HCT116 (cell line): ENCODE measurements at regions not wholly inside any gene's neighbourhood (a gene's known extent, or its start where the extent isn't known, plus 50 kb on each side); places are given as distances from the start of the nearest gene placed in this dataset.

ENCODE experiments used
- ATAC-seq: fragments of 200-7000 bp; cut with Tn5 transposase; 2 replicates; pipeline ENCODE4 v1.9.1; 2020; ENCODE audit warnings: mild to moderate bottlenecking, moderate library complexity
- BruUV-seq: library from RNA; stranded (reverse); fragments of 400-500 nt; replicated peaks from 2 replicates; lab custom pipeline; 2021; lab: Mats Ljungman, UMichigan
- CTCF ChIA-PET: fragments of 300-600 bp; sonication (Branson Sonifier 250); formaldehyde crosslinking; loops from one replicate; lab custom pipeline; 2021; ENCODE audit warnings: antibody characterized with exemption; lab: Charles Lee
- POLR2A ChIA-PET: fragments of 300-600, 350-600 bp; sonication (Branson Sonifier 250); formaldehyde crosslinking; loops from one replicate; lab custom pipeline; 2021; ENCODE audit warnings: antibody characterized with exemption; lab: Charles Lee
- RAD21 ChIA-PET, 2 experiments: fragments of 300-600 bp; sonication (Branson Sonifier 250); formaldehyde crosslinking; loops; one replicate each; lab custom pipeline; 2023; ENCODE audit warnings: low total read pairs in 2 of 2; ENCODE audit not compliant: uncharacterized antibody in 2 of 2, unreplicated experiment in 2 of 2, low non-redundant PET in 1 of 2; lab: Charles Lee
- DNase-seq: peaks from one replicate; pipeline ENCODE4 v3.0.0-alpha.2; 2010; ENCODE audit warnings: low read depth, low spot score
- H2AFZ ChIP-seq: fragments of 200-600 bp; shearing (Covaris generic), sonication (generic); 2 replicates; pipeline ENCODE4 v1.6.1; 2017; ENCODE audit warnings: low read depth, mixed run types, mixed read lengths, antibody characterized with exemption, low read length; ENCODE audit not compliant: poor library complexity, severe bottlenecking
- H3K27ac ChIP-seq: 2 replicates; pipeline ENCODE4 v1.5.1; 2012; ENCODE audit warnings: low read depth, low read length
- H3K27me3 ChIP-seq: fragments of 200-600 bp; sonication (generic); 2 replicates; pipeline ENCODE4 v1.6.1; 2016; ENCODE audit warnings: mixed run types, low read length, mixed read lengths; ENCODE audit not compliant: insufficient read depth
- H3K36me3 ChIP-seq, 2 experiments: fragments of 200-500 bp in 1 of 2; fragments of 200-600 bp in 1 of 2; sonication (Bioruptor generic) in 1 of 2; sonication (generic) in 1 of 2; 2 replicates each; pipeline versions ENCODE4 v1.5.1 to v1.6.1; 2014 to 2016; ENCODE audit warnings: low read length in 2 of 2, inconsistent platforms in 1 of 2, mixed read lengths in 1 of 2, mixed run types in 1 of 2; ENCODE audit not compliant: insufficient read depth in 2 of 2, control insufficient read depth in 1 of 2
- H3K4me1 ChIP-seq, 2 experiments: fragments of 200-600 bp in 1 of 2; sonication (generic) in 1 of 2; 2 replicates each; pipeline versions ENCODE4 v1.5.1 to v1.6.1; 2012 to 2017; ENCODE audit warnings: low read length in 2 of 2, inconsistent platforms in 1 of 2, mild to moderate bottlenecking in 1 of 2, mixed read lengths in 1 of 2, mixed run types in 1 of 2, moderate library complexity in 1 of 2; ENCODE audit not compliant: insufficient read depth in 2 of 2, control insufficient read depth in 1 of 2
- H3K4me2 ChIP-seq: fragments of 200-600 bp; sonication (generic); 2 replicates; pipeline ENCODE4 v1.6.1; 2017; ENCODE audit warnings: mixed run types, low read length, mixed read lengths
- H3K4me3 ChIP-seq, 2 experiments: fragments of 200-600 bp in 1 of 2; sonication (generic) in 1 of 2; replicated peaks in 1 of 2; 2 replicates each; pipeline ENCODE4 v1.5.1; 2011 to 2016; ENCODE audit warnings: low read length in 2 of 2, control low read depth in 1 of 2, low read depth in 1 of 2, mild to moderate bottlenecking in 1 of 2, mixed read lengths in 1 of 2, mixed run types in 1 of 2
- H3K79me2 ChIP-seq: fragments of 200-600 bp; sonication (generic); 2 replicates; pipeline ENCODE4 v1.6.1; 2017; ENCODE audit warnings: mild to moderate bottlenecking, mixed run types, low read length, moderate library complexity, mixed read lengths; ENCODE audit not compliant: insufficient read depth
- H3K9ac ChIP-seq: fragments of 200-600 bp; sonication (generic); 2 replicates; pipeline ENCODE4 v1.6.1; 2016; ENCODE audit warnings: low read length, mixed read lengths
- H3K9me2 ChIP-seq: fragments of 200-600 bp; sonication (generic), shearing (Covaris generic); 2 replicates; pipeline ENCODE4 v1.6.1; 2017; ENCODE audit warnings: mixed run types, mild to moderate bottlenecking, moderate library complexity; ENCODE audit not compliant: insufficient read depth
- H3K9me3 ChIP-seq, 2 experiments: fragments of 200-500 bp in 1 of 2; fragments of 200-600 bp in 1 of 2; sonication (Bioruptor generic) in 1 of 2; sonication (generic) in 1 of 2; 2 replicates each; pipeline ENCODE4 v1.6.1; 2014 to 2017; ENCODE audit warnings: low read length in 2 of 2, mixed read lengths in 2 of 2, inconsistent platforms in 1 of 2, low read depth in 1 of 2, mild to moderate bottlenecking in 1 of 2, mixed run types in 1 of 2, moderate library complexity in 1 of 2; ENCODE audit not compliant: control insufficient read depth in 1 of 2, insufficient read depth in 1 of 2
- H4K20me1 ChIP-seq: fragments of 200-600 bp; sonication (generic), shearing (Covaris generic); 2 replicates; pipeline ENCODE4 v1.6.1; 2017; ENCODE audit warnings: mixed run types, mild to moderate bottlenecking, moderate library complexity; ENCODE audit not compliant: insufficient read depth
- CBX3 ChIP-seq: IDR thresholded peaks from 2 replicates; pipeline ENCODE4 v1.6.1; 2012; ENCODE audit warnings: low read depth
- CEBPB ChIP-seq: IDR thresholded peaks from 2 replicates; pipeline ENCODE4 v1.6.1; 2012; ENCODE audit warnings: low read depth
- EGR1 ChIP-seq: IDR thresholded peaks from 2 replicates; pipeline ENCODE4 v1.6.1; 2012; ENCODE audit warnings: low read depth
- ELF1 ChIP-seq: IDR thresholded peaks from 2 replicates; pipeline ENCODE4 v1.6.1; 2012; ENCODE audit warnings: low read depth, borderline replicate concordance
- EZH2 ChIP-seq: fragments of 200-600 bp; sonication (generic); IDR thresholded peaks from 2 replicates; pipeline ENCODE4 v1.6.1; 2017; ENCODE audit warnings: antibody characterized with exemption, mixed run types
- EZH2phosphoT487 ChIP-seq: fragments of 200-600 bp; IDR thresholded peaks from 2 replicates; pipeline ENCODE4 v1.6.1; 2018; ENCODE audit warnings: antibody characterized with exemption, borderline replicate concordance
- FOSL1 ChIP-seq: IDR thresholded peaks from 2 replicates; pipeline ENCODE4 v1.6.1; 2012; ENCODE audit warnings: low read depth
- MAX ChIP-seq: IDR thresholded peaks from 2 replicates; pipeline ENCODE4 v1.6.1; 2012
- POLR2A ChIP-seq: IDR thresholded peaks from 2 replicates; pipeline ENCODE4 v1.7.0; 2011; ENCODE audit warnings: borderline replicate concordance; ENCODE audit not compliant: insufficient read depth, insufficient read length; ENCODE audit errors: extremely low read depth
- POLR2AphosphoS5 ChIP-seq: IDR thresholded peaks from 2 replicates; pipeline ENCODE4 v1.6.1; 2011; ENCODE audit warnings: mild to moderate bottlenecking, low read depth, low read length, moderate library complexity
- SIN3A ChIP-seq: IDR thresholded peaks from 2 replicates; pipeline ENCODE4 v1.6.1; 2012; ENCODE audit warnings: low read depth
- SP1 ChIP-seq: IDR thresholded peaks from 2 replicates; pipeline ENCODE4 v1.6.1; 2012; ENCODE audit warnings: low read depth
- SRF ChIP-seq: IDR thresholded peaks from 2 replicates; pipeline ENCODE4 v1.6.1; 2012; ENCODE audit warnings: low read depth
- TCF7L2 ChIP-seq: IDR thresholded peaks from 2 replicates; pipeline ENCODE4 v1.7.0; 2011; ENCODE audit warnings: borderline replicate concordance, inconsistent platforms; ENCODE audit not compliant: insufficient read depth, insufficient read length; ENCODE audit errors: extremely low read depth
- YY1 ChIP-seq: IDR thresholded peaks from 2 replicates; pipeline ENCODE4 v1.6.1; 2011; ENCODE audit warnings: low read length, low read depth, moderate library complexity, mild to moderate bottlenecking; ENCODE audit not compliant: insufficient replicate concordance; ENCODE audit errors: extremely low read depth
- ZFX ChIP-seq: fragments of 450-650 bp; IDR thresholded peaks from 2 replicates; pipeline ENCODE4 v1.6.1; 2017
- intact Hi-C: fragments of 100-400 bp; cut with micrococcal nuclease; formaldehyde crosslinking; loops from 2 replicates; pipeline ENCODE4 v1.10.0; 2022
- TF ChIP-seq, protein P1 (sequence below): IDR thresholded peaks from 2 replicates; pipeline ENCODE4 v1.6.1; 2011; ENCODE audit warnings: mild to moderate bottlenecking, low read length, moderate library complexity; ENCODE audit not compliant: insufficient replicate concordance; ENCODE audit errors: extremely low read depth

GRCh38 chr13:55029280-55029679 lies 2000.7 kb downstream of the OLFM4 start:
- POLR2A ChIA-PET = no interaction called here
- H3K4me3 ChIP-seq = no peak overlapping the region
- H3K9me3 ChIP-seq = peaks cover 6 to 7% of the 10 kb centered on the region in 2 experiments; a peak in 2 of 4 replicates
- intact Hi-C loops = no loop called here
- CTCF ChIA-PET = no interaction called here
- TF ChIP-seq SRF (no peak), EGR1 (no peak), MAX (no peak), CBX3 (no peak), YY1 (no peak), EZH2 (no peak), EZH2phosphoT487 (no peak), ELF1 (no peak), SP1 (no peak), FOSL1 (no peak), ZFX (no peak), CEBPB (no peak), POLR2A (no peak), SIN3A (no peak), POLR2AphosphoS5 (no peak), TCF7L2 (no peak)
- TF ChIP-seq, protein P1, sequence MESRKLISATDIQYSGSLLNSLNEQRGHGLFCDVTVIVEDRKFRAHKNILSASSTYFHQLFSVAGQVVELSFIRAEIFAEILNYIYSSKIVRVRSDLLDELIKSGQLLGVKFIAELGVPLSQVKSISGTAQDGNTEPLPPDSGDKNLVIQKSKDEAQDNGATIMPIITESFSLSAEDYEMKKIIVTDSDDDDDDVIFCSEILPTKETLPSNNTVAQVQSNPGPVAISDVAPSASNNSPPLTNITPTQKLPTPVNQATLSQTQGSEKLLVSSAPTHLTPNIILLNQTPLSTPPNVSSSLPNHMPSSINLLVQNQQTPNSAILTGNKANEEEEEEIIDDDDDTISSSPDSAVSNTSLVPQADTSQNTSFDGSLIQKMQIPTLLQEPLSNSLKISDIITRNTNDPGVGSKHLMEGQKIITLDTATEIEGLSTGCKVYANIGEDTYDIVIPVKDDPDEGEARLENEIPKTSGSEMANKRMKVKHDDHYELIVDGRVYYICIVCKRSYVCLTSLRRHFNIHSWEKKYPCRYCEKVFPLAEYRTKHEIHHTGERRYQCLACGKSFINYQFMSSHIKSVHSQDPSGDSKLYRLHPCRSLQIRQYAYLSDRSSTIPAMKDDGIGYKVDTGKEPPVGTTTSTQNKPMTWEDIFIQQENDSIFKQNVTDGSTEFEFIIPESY = no peak
- TF ChIP-seq, all 23 proteins: peak for 0
- H3K9ac ChIP-seq = no peak overlapping the region
- H3K4me1 ChIP-seq = no peaks in the 10 kb centered on the region
- H3K9me2 ChIP-seq = no peaks in the 10 kb centered on the region
- no peaks in the 10 kb centered on the region for H3K79me2 ChIP-seq
- no peak overlapping the region for H3K4me2 ChIP-seq
- no peak overlapping the region for H2AFZ ChIP-seq
- H3K27me3 ChIP-seq = no peaks in the 10 kb centered on the region
- no peaks in the 10 kb centered on the region for H4K20me1 ChIP-seq
- DNase-seq (no peak), ATAC-seq (no peak)
- H3K27ac ChIP-seq = no peak overlapping the region
- RAD21 ChIA-PET = no interaction called here
- no TSS peak for BruUV-seq
- H3K36me3 ChIP-seq = no peaks in the 10 kb centered on the region
